ENCODE measurements at regions not wholly inside any gene's neighbourhood (a gene's known extent, or its start where the extent isn't known, plus 50 kb on each side); places are given as distances from the start of the nearest gene placed in this dataset.

DNA sequence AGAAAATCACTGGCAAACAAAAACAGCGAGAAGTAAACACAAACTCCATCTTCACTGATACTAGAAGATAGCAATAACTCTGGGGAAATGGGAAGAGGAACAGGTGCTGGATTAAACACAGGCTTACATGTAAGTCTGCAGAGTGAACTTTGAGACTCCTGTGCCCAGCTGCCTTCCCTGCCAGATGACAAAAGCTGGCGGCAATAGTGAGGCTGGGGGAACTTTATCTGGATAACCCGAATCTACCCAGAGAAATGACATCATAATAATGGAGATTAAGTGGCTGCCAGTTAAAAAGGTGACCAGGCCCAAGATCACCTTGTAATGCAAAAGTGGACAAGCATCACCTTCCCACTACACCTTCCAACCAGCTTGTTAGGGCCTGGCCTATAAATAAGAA lies 184.5 kb downstream of the CHRM3 start:
- ATAC-seq (ENCODE audit: poor library complexity) (no peak), DNase-seq (no peak)
- Mint-ChIP-seq H3K27me3 (no peaks in the 10 kb centered on the region), H3K4me3 (no peak overlapping the region), H3K27ac (no peak overlapping the region), H3K9me3 (peaks cover 2% of the 10 kb centered on the region), H3K36me3 (ENCODE audit: low read depth) (no peaks in the 10 kb centered on the region), H3K4me1 (ENCODE audit: low read depth) (peaks cover 6% of the 10 kb centered on the region)
- Histone ChIP-seq H3K36me3 (ENCODE audit: insufficient read depth, low read length) (no peaks in the 10 kb centered on the region), H3K4me3 (ENCODE audit: low read length) (no peak overlapping the region), H3K4me1 (ENCODE audit: insufficient read depth, low read length) (no peaks in the 10 kb centered on the region), H3K9me3 (ENCODE audit: control insufficient read depth in 1 of 2, insufficient read depth in 1 of 2, low read length in 2 of 2) (peaks cover 0 to 3% of the 10 kb centered on the region in 2 experiments), H3K27ac (ENCODE audit: low read depth in 1 of 2, low read length in 2 of 2) (no peak overlapping the region), H3K27me3 (ENCODE audit: control insufficient read depth in 1 of 2, insufficient read depth in 2 of 2, low read length in 2 of 2) (no peaks in the 10 kb centered on the region)
- ChIA-PET CTCF (no interaction called here), POLR2A (no interaction called here)
- intact Hi-C loops (cut with DNase I, micrococcal nuclease): no loop called here
- TF ChIP-seq, protein P1, sequence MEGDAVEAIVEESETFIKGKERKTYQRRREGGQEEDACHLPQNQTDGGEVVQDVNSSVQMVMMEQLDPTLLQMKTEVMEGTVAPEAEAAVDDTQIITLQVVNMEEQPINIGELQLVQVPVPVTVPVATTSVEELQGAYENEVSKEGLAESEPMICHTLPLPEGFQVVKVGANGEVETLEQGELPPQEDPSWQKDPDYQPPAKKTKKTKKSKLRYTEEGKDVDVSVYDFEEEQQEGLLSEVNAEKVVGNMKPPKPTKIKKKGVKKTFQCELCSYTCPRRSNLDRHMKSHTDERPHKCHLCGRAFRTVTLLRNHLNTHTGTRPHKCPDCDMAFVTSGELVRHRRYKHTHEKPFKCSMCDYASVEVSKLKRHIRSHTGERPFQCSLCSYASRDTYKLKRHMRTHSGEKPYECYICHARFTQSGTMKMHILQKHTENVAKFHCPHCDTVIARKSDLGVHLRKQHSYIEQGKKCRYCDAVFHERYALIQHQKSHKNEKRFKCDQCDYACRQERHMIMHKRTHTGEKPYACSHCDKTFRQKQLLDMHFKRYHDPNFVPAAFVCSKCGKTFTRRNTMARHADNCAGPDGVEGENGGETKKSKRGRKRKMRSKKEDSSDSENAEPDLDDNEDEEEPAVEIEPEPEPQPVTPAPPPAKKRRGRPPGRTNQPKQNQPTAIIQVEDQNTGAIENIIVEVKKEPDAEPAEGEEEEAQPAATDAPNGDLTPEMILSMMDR (IDR thresholded peaks at IDR 0.05): no peak

DNA sequence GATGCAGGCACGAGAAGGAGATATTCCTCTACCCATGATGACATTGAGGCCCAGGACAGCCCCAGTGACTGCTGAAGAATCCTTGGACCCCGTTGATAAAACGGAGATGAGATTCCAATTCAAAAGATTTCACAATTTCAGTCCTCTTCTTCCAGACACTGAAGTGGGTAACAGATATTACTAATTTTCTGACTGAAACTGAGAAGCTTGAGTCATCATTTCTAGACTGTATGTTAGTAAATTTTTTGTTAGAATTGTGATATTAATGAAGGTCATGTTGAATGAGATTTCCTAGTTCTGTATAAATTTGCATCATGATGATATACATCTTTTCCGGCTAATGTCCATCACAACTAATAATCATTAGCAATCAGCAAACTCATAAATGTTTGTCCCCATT lies 185.8 kb downstream of the CHRM3 start:
- Mint-ChIP-seq H3K4me1 (ENCODE audit: low read depth) (peaks cover 7% of the 10 kb centered on the region), H3K27ac (no peak overlapping the region), H3K27me3 (no peaks in the 10 kb centered on the region), H3K9me3 (peaks cover 2% of the 10 kb centered on the region), H3K4me3 (no peak overlapping the region), H3K36me3 (ENCODE audit: low read depth) (no peaks in the 10 kb centered on the region)
- Histone ChIP-seq H3K4me1 (ENCODE audit: insufficient read depth, low read length) (no peaks in the 10 kb centered on the region), H3K27me3 (ENCODE audit: control insufficient read depth in 1 of 2, insufficient read depth in 2 of 2, low read length in 2 of 2) (no peaks in the 10 kb centered on the region), H3K4me3 (ENCODE audit: low read length) (no peak overlapping the region), H3K36me3 (ENCODE audit: insufficient read depth, low read length) (no peaks in the 10 kb centered on the region), H3K9me3 (ENCODE audit: control insufficient read depth in 1 of 2, insufficient read depth in 1 of 2, low read length in 2 of 2) (peaks cover 0 to 3% of the 10 kb centered on the region in 2 experiments), H3K27ac (ENCODE audit: low read depth in 1 of 2, low read length in 2 of 2) (no peak overlapping the region)
- ChIA-PET POLR2A (no interaction called here), CTCF (no interaction called here)
- TF ChIP-seq, protein P1 (IDR thresholded peaks at IDR 0.05): no peak
- ATAC-seq (ENCODE audit: poor library complexity) (no peak), DNase-seq (no peak)
- intact Hi-C loops (cut with DNase I, micrococcal nuclease): no loop called here

DNA sequence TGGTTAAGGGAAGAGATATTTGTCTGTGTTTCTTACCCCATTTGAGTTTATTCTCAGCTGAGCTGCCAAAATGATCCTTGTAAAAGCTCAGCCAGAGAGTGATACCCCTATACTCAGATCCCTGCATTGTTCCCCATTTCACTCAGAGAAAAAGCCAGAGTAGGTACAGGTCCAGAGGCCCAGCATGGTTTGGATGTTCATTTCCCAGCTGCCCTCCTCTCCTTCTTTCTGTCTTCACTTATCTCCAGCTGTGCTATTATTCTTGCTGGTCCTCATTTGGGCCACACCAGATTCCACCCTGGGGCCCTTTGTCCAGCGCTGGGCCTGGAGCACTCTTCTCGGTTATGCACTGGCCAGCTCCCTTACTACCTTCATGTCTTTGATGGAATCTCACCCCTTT lies 187.7 kb downstream of the CHRM3 start:
- H3K4me1 Mint-ChIP-seq (ENCODE audit: low read depth): peaks cover 7% of the 10 kb centered on the region
- H3K9me3 Mint-ChIP-seq: no peaks in the 10 kb centered on the region
- no peak for ATAC-seq (ENCODE audit: poor library complexity)
- H3K27me3 ChIP-seq (ENCODE audit: control insufficient read depth in 1 of 2, insufficient read depth in 2 of 2, low read length in 2 of 2): no peaks in the 10 kb centered on the region
- H3K4me3 Mint-ChIP-seq: no peak overlapping the region
- H3K27ac Mint-ChIP-seq: no peak overlapping the region
- no peak overlapping the region for H3K4me3 ChIP-seq (ENCODE audit: low read length)
- intact Hi-C loops (cut with DNase I, micrococcal nuclease): no loop called here
- H3K27ac ChIP-seq (ENCODE audit: low read depth in 1 of 2, low read length in 2 of 2): no peak overlapping the region
- TF ChIP-seq, protein P1 (IDR thresholded peaks at IDR 0.05): no peak
- H3K4me1 ChIP-seq (ENCODE audit: insufficient read depth, low read length): no peaks in the 10 kb centered on the region
- H3K27me3 Mint-ChIP-seq: no peaks in the 10 kb centered on the region
- H3K36me3 ChIP-seq (ENCODE audit: insufficient read depth, low read length): no peaks in the 10 kb centered on the region
- ChIA-PET CTCF (no interaction called here), POLR2A (no interaction called here)
- H3K9me3 ChIP-seq (ENCODE audit: control insufficient read depth in 1 of 2, insufficient read depth in 1 of 2, low read length in 2 of 2): no peaks in the 10 kb centered on the region
- no peak for DNase-seq
- no peaks in the 10 kb centered on the region for H3K36me3 Mint-ChIP-seq (ENCODE audit: low read depth)

Data from CD4-positive, alpha-beta T cell (primary cell).